ENCODE measurements at regions not wholly inside any gene's neighbourhood (a gene's known extent, or its start where the extent isn't known, plus 50 kb on each side); places are given as distances from the start of the nearest gene placed in this dataset.
A peak's percentile ranks its signal among the peaks of the same experiment; 100 is the strongest.

- TF ChIP-seq CUX1 (CRISPR knock-in tag; IDR thresholded peaks at IDR 0.05) (no peak), HNRNPL (IDR thresholded peaks at IDR 0.05; ENCODE audit: low read depth, low read length) (no peak)
Measured at GRCh38 chr9:97752274-97752673, 55.1 kb upstream of the XPA start (continued).

GRCh38 chr9:97753364-97753763, 56.2 kb upstream of the XPA start:
- H3K27me3 ChIP-seq (ENCODE audit: control insufficient read depth in 2 of 2, insufficient read depth in 2 of 2, low read length in 2 of 2), result peaks cover 0 to 19% of the 10 kb centered on the region in 2 experiments; a peak in 3 of 5 replicates
- no peak overlapping the region for H3K9ac ChIP-seq (ENCODE audit: insufficient read depth in 1 of 2, low read depth in 2 of 2, low read length in 2 of 2)
- no peaks in the 10 kb centered on the region for H3K4me1 ChIP-seq (replicated peaks in 1 of 2; ENCODE audit: control insufficient read depth in 2 of 2, insufficient read depth in 2 of 2, low read length in 2 of 2)
- no peaks in the 10 kb centered on the region for H4K20me1 ChIP-seq (replicated peaks; ENCODE audit: control insufficient read depth, insufficient read depth, low read length)
- H3K36me3 ChIP-seq (ENCODE audit: control insufficient read depth, insufficient read depth, low read length), result no peaks in the 10 kb centered on the region
- no peaks in the 10 kb centered on the region for H3K9me3 ChIP-seq (replicated peaks; ENCODE audit: control insufficient read depth, insufficient read depth, low read depth, low read length)
- ATAC-seq, result no peak
- no peaks in the 10 kb centered on the region for H3K79me2 ChIP-seq (ENCODE audit: control insufficient read depth, insufficient read depth, low read length)
- no peak for DNase-seq (ENCODE audit: extremely low read depth in 1 of 4, low spot score in 3 of 4)
- no TSS peak for BruUV-seq (replicated peaks)
- H3K4me2 ChIP-seq (ENCODE audit: insufficient read depth, low read length), result no peak overlapping the region
- H3K4me3 ChIP-seq, result no peak overlapping the region
- H3K27ac ChIP-seq (ENCODE audit: extremely low read depth, low read depth, low read length), result no peak overlapping the region
- POLR2A ChIA-PET, result interaction anchor here (0.7 kb wide), 1 partner anchor 68 kb away, joined by 3 read pairs; no protein-coding TSS in a partner anchor
- intact Hi-C loops (cut with micrococcal nuclease) (no loop called here), in situ Hi-C loops (cut with MboI) (no loop called here)
- no peak overlapping the region for H2AFZ ChIP-seq (ENCODE audit: low read depth, low read length)
- CTCF ChIA-PET (ENCODE audit: low intra/inter-chr PET ratio), result no interaction called here
- no peaks in the 10 kb centered on the region for H3K9me1 ChIP-seq (ENCODE audit: control insufficient read depth, insufficient read depth, low read length)
- FAIRE-seq, result no peak
- TF ChIP-seq HNRNPH1 (optimal IDR thresholded peaks at IDR 0.05; ENCODE audit: low read depth, low read length) (no peak), SREBF2 (CRISPR knock-in tag; IDR thresholded peaks at IDR 0.05) (no peak), CEBPB (tag; IDR thresholded peaks at IDR 0.05) (peak; percentile 33; the same call in 1 of the 2 replicates), CREB3 (tag; conservative IDR thresholded peaks at IDR 0.05; ENCODE audit: low read depth) (no peak), CEBPZ (IDR thresholded peaks at IDR 0.05; ENCODE audit: borderline replicate concordance, low read depth, low read length) (no peak), ZBED1 (IDR thresholded peaks at IDR 0.05) (no peak), XRCC5 (IDR thresholded peaks at IDR 0.05; ENCODE audit: low read depth, low read length) (no peak), BRD4 (IDR thresholded peaks at IDR 0.05) (no peak), CEBPG (CRISPR knock-in tag; IDR thresholded peaks at IDR 0.05) (no peak), CEBPG (tag; conservative IDR thresholded peaks at IDR 0.05 in 1 of 2, IDR thresholded peaks at IDR 0.05 in 1 of 2) (peak in 1 of 2 experiments; percentile 68; a peak in 1 of 4 replicates)
